ENCODE measurements at regions not wholly inside any gene's neighbourhood (a gene's known extent, or its start where the extent isn't known, plus 50 kb on each side); places are given as distances from the start of the nearest gene placed in this dataset.
"Not testable (repeated sequence)": the region's sequence is repeated elsewhere in the genome, so short reads cannot be mapped to it uniquely, and the experiment has no call there.

DNA sequence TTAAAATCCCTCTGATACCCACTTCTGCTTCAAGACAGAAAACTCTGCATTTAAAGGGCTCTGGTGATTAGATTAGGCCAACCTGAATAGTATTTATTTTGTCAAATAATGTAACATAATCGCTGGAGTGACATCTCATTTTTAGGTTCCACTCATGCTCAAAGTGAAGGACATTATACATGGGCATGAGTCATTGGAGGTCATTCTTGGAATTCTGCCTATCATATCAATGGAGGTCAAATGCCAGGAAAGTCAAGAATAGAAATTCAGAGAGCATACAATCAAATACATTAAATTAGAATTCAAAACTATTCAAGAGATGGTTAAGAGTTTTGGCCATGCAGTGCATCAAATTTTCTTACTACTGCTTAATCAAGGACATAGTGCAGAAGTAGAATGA is 50.8 kb upstream of the PRSS1 start:
- no peak for DNase-seq

DNA sequence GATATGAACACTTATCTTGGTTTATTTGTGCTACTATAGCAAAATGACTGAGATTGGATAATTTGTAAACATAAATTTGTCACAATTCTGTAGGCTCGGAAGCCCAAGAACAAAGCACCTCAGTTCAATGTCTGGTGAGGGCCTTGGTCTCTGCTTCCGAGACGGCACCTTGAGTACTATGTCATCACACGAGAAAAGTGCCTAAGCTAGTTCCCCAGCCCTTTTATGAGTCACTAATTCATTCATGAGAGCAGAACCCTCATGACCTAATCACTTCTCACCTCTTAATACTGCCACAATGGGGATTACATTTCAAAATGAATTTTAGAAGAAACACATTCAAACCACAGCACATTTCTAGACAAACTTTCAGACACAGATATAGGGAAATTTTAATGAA is 52.0 kb upstream of the PRSS1 start:
- no peak for DNase-seq

DNA sequence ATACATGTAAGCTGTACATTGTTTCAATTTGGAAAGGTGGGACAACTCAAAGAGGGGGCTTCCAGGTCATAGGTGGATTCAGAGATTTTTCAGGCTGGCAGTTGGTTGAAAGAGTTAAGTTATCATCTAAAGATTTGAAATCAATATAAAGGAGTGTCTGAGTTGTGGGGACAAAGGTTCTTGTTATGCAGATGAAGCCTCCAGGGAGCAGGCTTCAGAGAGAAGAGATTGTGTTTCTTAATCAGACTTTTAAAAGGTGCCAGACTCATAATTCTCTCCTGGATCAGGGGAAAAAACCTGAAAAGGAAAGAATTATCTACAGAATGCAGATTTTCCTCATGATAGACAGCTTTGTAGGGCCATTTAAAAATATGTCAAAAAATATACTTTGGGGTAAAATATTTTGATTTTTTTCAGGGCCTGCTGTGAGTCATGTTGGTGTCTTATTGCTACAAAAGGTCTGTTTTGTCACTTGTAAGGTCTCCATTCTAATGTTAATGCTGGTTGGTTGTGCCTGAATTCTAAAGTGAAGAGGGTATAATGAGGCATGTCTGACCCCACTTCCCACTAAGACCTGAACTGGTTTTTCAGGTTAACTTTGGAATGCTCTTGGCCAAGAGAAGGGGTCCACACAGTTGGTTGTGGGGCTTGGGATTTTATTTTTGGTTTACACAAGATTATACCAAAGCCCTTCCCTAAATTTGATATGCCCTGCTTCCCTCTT is 52.7 kb upstream of the PRSS1 start:
- no peak for DNase-seq

GRCh38 chr7:142693911-142694310 is 55.4 kb upstream of the PRSS1 start:
- no peak for DNase-seq

DNA sequence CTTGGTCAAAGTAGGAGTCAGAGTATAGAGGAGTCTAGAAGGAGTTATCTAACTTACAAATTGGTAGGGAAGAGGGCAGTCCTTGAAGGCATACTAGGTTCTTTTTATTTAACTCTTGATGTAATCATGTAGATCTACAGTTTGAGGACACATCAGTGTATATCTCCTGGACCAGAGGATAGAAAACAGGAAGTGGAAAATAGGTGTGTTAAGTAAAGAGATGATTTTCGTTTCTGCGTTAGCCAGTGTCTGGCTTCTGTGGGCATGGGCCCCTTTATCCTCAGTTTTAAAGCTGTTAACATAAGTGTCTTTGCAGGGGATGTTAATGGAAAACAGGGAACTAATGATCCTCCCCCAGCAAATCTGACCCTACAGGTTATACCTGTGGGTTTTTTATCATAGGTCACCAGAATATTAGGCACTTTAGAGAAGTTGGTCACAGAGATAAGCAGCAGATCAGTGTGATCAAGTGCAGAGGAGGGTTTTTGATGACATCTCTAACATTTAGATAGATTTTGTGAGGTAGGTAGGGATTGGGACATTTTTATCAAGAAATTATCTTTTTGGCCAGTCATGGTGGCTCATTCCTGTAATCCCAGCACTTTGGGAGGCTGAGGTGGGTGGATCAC is 58.6 kb upstream of the PRSS1 start:
- DNase-seq: no peak

DNA sequence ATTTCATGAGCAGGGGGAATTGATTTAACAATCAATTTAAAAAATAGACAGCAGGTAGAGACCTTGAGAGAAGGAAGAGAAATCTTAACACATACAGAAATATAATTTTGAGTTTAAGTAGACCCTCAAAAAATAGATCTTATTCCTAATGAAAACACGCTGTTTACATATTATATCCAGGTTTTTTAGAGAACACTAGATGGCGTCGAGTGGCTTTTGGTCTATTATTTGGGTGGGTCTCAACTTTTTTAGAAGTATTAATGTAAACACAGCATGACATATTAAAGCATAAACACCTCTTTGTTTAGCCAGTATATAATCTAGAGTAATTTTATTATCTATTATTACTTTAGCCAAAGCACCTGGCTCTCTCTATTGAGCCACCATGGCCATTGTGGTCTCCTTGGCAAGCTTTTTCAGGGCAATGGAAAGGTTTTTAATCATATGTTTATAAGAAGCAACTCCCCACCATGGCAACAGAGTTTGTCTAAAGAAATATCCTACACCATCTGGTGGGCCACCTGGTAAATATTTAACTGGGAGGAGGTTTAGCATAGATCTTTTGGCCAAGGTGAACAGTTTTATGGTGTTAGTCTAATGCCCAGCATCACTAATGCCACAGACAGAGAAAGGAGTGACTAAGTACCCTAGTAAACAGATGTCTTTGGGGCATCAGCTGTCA is 59.7 kb upstream of the PRSS1 start:
- no peak for DNase-seq

DNA sequence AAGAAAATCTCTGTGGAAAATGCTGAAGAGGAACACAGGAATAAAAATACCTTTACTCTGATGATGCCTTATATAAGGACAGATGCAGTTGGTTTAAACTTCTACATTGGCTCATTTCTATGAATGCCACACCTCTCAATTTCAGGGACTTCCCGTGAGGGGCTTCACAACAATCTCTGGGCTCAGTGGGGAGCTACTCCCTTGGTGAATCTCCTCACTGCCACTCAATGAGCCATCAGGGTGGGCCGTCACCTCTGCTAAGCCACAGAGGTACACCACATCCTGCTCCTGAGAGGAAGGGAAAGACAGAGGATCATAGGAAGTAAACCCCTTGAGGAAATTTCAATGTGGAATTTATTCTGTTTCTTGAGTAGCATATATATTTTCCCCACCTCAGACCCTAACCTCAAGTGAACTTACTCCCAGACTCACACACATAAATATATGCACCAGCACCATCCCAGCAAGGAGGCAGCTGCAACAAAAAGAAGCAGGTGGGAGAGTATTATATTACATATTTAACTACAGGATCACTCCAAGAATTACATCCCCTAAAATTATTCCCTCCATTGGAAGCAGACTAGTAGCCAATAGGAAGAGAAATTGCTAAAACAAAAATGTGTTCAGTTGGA is 63.3 kb upstream of the PRSS1 start:
- DNase-seq: no peak

DNA sequence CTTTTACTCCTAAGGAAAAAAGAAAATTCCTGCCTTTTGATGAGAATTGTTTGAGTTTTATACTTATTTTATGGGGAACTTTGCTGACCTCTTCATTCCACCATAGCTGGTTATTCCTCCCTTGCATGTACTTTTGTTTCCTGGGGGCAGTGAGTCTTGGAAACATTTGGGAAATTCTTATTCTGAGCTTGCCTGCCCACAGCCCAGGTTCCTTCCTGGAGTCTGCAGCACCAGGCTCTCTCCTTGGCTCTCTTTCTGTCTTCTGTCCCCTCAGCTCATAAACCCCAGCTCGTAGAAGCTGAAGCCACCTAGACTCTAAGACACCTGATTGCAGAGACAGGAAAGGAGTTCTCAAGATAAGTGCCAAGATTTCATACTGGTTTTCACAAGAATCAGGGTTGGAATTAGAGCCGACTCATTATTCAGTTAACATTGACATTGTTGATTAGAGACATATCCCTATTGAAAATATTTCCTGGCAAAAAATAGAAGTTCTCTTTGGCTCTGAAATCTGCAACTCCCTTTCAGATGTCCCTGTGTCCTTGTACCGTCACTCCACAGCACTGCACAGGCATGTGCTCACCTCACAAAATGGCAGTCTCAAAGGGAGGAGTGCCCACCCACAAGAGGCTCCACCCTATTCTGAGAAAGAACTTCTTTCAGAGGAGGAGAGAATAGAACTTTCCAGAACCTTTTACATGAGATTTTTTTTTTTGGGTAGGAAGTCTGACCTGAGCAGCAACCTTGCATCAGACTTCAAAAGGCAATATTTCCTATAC is 67.8 kb upstream of the PRSS1 start:
- no peak for DNase-seq

GRCh38 chr7:142671506-142671905 is 77.8 kb upstream of the PRSS1 start:
- DNase-seq: no peak

GRCh38 chr7:142670511-142670910 is 78.8 kb upstream of the PRSS1 start:
- no peak for DNase-seq

DNA sequence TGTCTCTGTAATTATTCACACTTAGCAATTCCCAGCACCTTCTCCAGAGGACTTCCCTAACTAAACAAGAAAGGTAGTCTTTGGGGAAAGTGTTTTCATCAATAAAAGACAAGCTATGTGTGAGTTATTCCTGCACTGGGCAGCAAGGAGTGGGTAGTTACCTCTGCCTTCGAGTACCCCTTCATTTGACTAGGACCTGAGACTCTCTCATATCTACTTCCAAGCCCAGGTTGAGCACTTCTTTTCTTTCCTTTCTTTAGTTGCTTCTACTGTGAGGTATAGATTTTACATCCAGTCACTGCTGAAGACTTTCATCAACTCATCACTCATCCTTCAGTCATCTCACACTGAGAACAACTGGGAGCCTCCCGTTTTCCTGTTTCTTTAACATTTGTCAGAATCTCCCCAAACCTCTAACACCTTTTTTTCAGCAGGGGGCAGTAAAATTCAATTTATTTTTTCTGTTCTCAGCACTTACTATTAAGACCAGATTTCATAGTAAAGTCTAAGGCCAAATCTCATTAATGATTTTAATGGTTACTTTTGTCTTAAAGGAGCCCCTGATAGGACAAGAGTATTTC is 80.1 kb upstream of the PRSS1 start:
- no peak for DNase-seq

GRCh38 chr7:142668495-142668894 is 80.8 kb upstream of the PRSS1 start:
- DNase-seq: no peak

GRCh38 chr7:142657376-142657775 is 91.9 kb upstream of the PRSS1 start:
- no peak for DNase-seq

GRCh38 chr7:142654398-142654797 is 94.9 kb upstream of the PRSS1 start:
- no peak for DNase-seq

DNA sequence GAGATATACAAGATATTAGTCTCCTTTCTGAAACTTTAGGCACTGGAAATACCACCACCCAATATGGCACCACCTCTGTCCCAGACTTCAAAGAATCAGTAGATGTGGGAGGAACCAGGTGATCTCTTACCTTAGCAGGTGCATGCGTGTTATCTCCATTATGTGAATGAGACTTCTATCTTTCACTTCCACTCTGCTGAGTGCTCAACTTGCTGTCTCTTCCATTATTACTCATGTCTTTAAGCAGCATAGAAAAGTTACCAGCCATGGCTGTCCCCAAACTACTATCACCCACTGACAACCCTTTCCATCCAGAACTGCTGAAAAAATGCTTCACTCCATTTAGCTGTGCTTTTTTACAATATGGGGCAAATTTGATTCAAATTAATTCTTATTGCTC is 101.5 kb upstream of the PRSS1 start:
- DNase-seq: no peak

- no peak for DNase-seq
Observed at GRCh38 chr7:142646386-142647140, 102.7 kb upstream of the PRSS1 start.

GRCh38 chr7:142645777-142646176 is 103.5 kb upstream of the PRSS1 start:
- DNase-seq: no peak

DNA sequence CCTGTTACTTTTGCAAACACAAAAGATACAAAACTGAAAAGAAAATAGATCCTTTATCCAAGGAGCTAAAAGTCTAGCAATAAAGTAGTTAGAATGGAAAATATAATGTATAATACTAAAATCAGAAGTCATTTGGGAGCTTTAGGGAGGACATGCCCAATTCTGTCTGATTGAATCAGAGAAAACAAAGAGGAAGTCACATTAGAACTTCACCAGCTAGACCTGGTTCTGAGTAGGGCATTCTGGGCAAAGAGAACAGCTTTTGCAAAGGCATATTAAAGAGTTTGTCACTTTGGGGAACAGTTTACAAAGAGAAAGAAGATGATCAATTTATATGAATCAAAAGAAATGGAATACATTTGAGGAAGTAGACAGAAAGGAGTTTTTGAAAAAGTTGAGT is 107.0 kb upstream of the PRSS1 start:
- DNase-seq: no peak

DNA sequence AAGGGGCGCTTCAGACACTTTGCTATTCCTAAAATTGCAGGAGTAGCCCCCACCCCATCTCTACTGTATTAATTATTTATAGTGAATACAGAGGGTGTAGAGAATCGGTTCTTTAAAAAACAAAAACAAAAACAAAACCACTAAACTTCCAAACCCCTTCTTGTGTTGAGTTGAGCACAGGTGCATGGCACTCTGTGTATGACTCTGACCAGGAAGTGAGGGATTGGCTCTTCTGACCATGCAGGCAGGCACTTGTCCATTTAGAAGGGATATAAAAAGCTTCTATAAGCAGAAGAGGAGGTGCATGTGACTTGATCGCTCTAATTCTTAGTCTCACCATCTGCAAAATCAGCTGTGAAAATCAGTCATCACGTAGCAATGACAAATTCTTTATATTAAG is 108.0 kb upstream of the PRSS1 start:
- DNase-seq: not testable (repeated sequence)

GRCh38 chr7:142638581-142638980 is 110.7 kb upstream of the PRSS1 start:
- no peak for DNase-seq

DNA sequence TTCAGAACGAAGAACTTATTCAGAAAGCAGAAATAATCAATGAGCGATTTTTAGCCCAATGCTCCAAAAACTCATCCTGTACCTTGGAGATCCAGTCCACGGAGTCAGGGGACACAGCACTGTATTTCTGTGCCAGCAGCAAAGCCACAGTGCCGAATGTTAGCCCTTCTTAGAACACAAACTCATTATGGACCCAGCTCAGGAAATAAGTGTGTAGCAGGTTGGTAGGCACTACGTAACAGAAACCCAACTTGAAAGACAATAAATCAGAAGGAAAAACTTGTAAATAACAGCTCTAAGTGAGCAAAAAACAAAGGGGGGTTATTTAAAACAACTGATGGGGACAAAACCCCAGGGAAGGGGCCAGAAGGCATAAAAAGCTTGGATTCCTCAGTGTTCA is 112.0 kb upstream of the PRSS1 start:
- no peak for DNase-seq

Data from renal pelvis (tissue), 1 donor.